H1 (cell line): ENCODE measurements at regions not wholly inside any gene's neighbourhood (a gene's known extent, or its start where the extent isn't known, plus 50 kb on each side); places are given as distances from the start of the nearest gene placed in this dataset.

Experiments
- ATF3 ChIP-seq: IDR thresholded peaks from 2 replicates; pipeline ENCODE4 v1.6.1; 2011; ENCODE audit warnings: low read depth, mild to moderate bottlenecking, low read length; ENCODE audit not compliant: insufficient read depth
- EP300 ChIP-seq, 2 experiments: IDR thresholded peaks; 1 replicate in 1 of 2; 2 replicates in 1 of 2; pipeline ENCODE4 v1.6.1; 2011 to 2012; ENCODE audit warnings: low read depth in 2 of 2, low read length in 2 of 2, mild to moderate bottlenecking in 2 of 2, borderline replicate concordance in 1 of 2, inconsistent platforms in 1 of 2, moderate library complexity in 1 of 2
- NANOG ChIP-seq: IDR thresholded peaks from 2 replicates; pipeline ENCODE4 v1.6.1; 2011; ENCODE audit warnings: low read length, low read depth, mild to moderate bottlenecking, inconsistent platforms; ENCODE audit not compliant: insufficient read depth, poor library complexity, severe bottlenecking

- TF ChIP-seq ATF3 (no peak), EP300 (IDR thresholded peaks at IDR 0.05; ENCODE audit: borderline replicate concordance in 1 of 2, low read depth in 2 of 2, low read length in 2 of 2) (no peak), NANOG (no peak)
Measured at GRCh38 chr6:15008269-15008668, 237.6 kb upstream of the JARID2 start (continued).
